Gastroesophageal sphincter (tissue), 4 donors: ENCODE measurements at regions not wholly inside any gene's neighbourhood (a gene's known extent, or its start where the extent isn't known, plus 50 kb on each side); places are given as distances from the start of the nearest gene placed in this dataset.

Experiments
- ATAC-seq: fragments of 150-250 bp; one replicate; pipeline ENCODE4 v1.9.1; 2016; ENCODE audit warnings: mild to moderate bottlenecking, moderate library complexity
- H3K27ac ChIP-seq, 4 donors: fragments of 200-600 bp; sonication (generic) in 3 of 4; 1 replicate in 3 of 4; 2 replicates in 1 of 4; pipeline ENCODE4 v1.5.1; 2016 to 2019
- H3K27me3 ChIP-seq: fragments of 200-600 bp; sonication (generic); one replicate; pipeline ENCODE4 v1.5.1; 2019
- H3K36me3 ChIP-seq, 2 donors: fragments of 200-600 bp; sonication (generic); one replicate each; pipeline ENCODE4 v1.5.1; 2019; ENCODE audit warnings: control low read depth in 1 of 2
- H3K4me1 ChIP-seq, 3 donors: fragments of 200-600 bp; sonication (generic); 1 replicate in 2 of 3; 2 replicates in 1 of 3; pipeline ENCODE4 v1.5.1; 2016 to 2019; ENCODE audit warnings: control low read depth in 2 of 3
- H3K4me3 ChIP-seq, 2 donors: fragments of 200-600 bp; sonication (generic); one replicate each; pipeline ENCODE4 v1.5.1; 2019; ENCODE audit warnings: mild to moderate bottlenecking in 1 of 2, moderate library complexity in 1 of 2
- H3K9me3 ChIP-seq, 3 donors: fragments of 200-600 bp; sonication (generic); one replicate each; pipeline ENCODE4 v1.5.1; 2017 to 2019; ENCODE audit warnings: control low read depth in 2 of 3
- CTCF ChIP-seq, 4 experiments: fragments of 200-600 bp in 2 of 4; fragments of 450-650 bp in 2 of 4; sonication (generic) in 1 of 4; IDR thresholded peaks; one replicate each; pipeline ENCODE4 v1.5.1; 2017 to 2019; ENCODE audit warnings: antibody characterized with exemption in 4 of 4, mild to moderate bottlenecking in 2 of 4, moderate library complexity in 2 of 4
- EP300 ChIP-seq: sonication (generic); formaldehyde crosslinking; IDR thresholded peaks from one replicate; pipeline ENCODE4 v1.6.1; 2017; ENCODE audit warnings: antibody characterized with exemption, mild to moderate bottlenecking
- POLR2A ChIP-seq, 2 donors: fragments of 450-650 bp; IDR thresholded peaks; one replicate each; pipeline ENCODE4 v1.6.1; 2017; ENCODE audit warnings: antibody characterized with exemption in 2 of 2, mild to moderate bottlenecking in 2 of 2, moderate library complexity in 1 of 2
- POLR2AphosphoS5 ChIP-seq: sonication (generic); formaldehyde crosslinking; IDR thresholded peaks from one replicate; pipeline ENCODE4 v1.6.1; 2017; ENCODE audit warnings: antibody characterized with exemption
- WGBS, 2 donors: methylation state at CpG; one replicate each; pipeline ENCODE4 v1.1.5; 2018; ENCODE audit warnings: low coverage in 1 of 2; 5-methylcytosine and 5-hydroxymethylcytosine counted together

- no peak for ATAC-seq
- H3K36me3 ChIP-seq, result no peaks in the 10 kb centered on the region
- H3K4me1 ChIP-seq, result no peaks in the 10 kb centered on the region
- no peak overlapping the region for H3K27ac ChIP-seq
- WGBS, 2 donors, result 100% methylated on average over 2 of the region's 2 CpGs
- H3K9me3 ChIP-seq, result no peaks in the 10 kb centered on the region
- no peak overlapping the region for H3K4me3 ChIP-seq
- no peaks in the 10 kb centered on the region for H3K27me3 ChIP-seq
- no peak for TF ChIP-seq POLR2AphosphoS5
- TF ChIP-seq POLR2A (IDR thresholded peaks at IDR 0.05), result no peak
- TF ChIP-seq EP300, result no peak
- no peak for TF ChIP-seq CTCF (IDR thresholded peaks at IDR 0.05)
These were observed 66.8 kb upstream of the ASB17 start for GRCh38 chr1:75999034-75999433.

- no peaks in the 10 kb centered on the region for H3K9me3 ChIP-seq
- no peaks in the 10 kb centered on the region for H3K27me3 ChIP-seq
- 89 to 100% methylated on average over 1 of the region's 1 CpG for WGBS, 2 donors
- no peaks in the 10 kb centered on the region for H3K36me3 ChIP-seq
- H3K4me1 ChIP-seq, result no peaks in the 10 kb centered on the region
- ATAC-seq, result no peak
- no peak overlapping the region for H3K27ac ChIP-seq
- TF ChIP-seq CTCF (IDR thresholded peaks at IDR 0.05) (no peak), POLR2A (IDR thresholded peaks at IDR 0.05) (no peak), POLR2AphosphoS5 (no peak), EP300 (no peak)
- H3K4me3 ChIP-seq, result no peak overlapping the region
These were observed 70.6 kb upstream of the ST6GALNAC3 start for GRCh38 chr1:76003946-76004345.

DNA sequence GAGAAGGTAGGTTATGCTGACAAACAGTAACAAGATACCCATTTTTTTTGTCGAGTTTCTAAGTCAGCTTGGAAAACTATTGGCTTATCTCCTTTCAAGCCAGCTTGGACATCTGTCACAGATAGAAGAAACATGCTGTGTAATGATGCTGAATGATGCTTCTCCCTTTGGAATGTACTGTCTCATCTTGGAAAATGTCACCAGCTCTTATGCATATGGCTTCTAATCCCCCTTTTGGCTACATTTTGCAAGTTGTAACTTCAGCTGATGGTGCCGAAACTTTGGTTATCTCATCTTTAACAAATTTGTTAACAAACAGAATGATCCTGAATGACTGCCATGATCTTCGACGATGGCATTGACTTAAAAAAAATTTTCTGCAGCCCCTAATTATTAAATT, 68.8 kb upstream of the ST6GALNAC3 start:
- TF ChIP-seq POLR2AphosphoS5 (no peak), EP300 (no peak), POLR2A (IDR thresholded peaks at IDR 0.05) (no peak), CTCF (IDR thresholded peaks at IDR 0.05) (no peak)
- H3K27me3 ChIP-seq, result no peaks in the 10 kb centered on the region
- H3K36me3 ChIP-seq, result no peaks in the 10 kb centered on the region
- H3K4me1 ChIP-seq, result no peaks in the 10 kb centered on the region
- ATAC-seq, result no peak
- H3K4me3 ChIP-seq, result no peak overlapping the region
- 41 to 61% methylated on average over 4 of the region's 4 CpGs for WGBS, 2 donors
- no peaks in the 10 kb centered on the region for H3K9me3 ChIP-seq
- no peak overlapping the region for H3K27ac ChIP-seq

- ATAC-seq, result no peak
- 0 to 55% methylated on average over 1 of the region's 1 CpG for WGBS, 2 donors
- no peak overlapping the region for H3K4me3 ChIP-seq
- peak; percentile 36 for TF ChIP-seq POLR2AphosphoS5
- no peak for TF ChIP-seq CTCF (IDR thresholded peaks at IDR 0.05)
- H3K9me3 ChIP-seq, result no peaks in the 10 kb centered on the region
- H3K4me1 ChIP-seq, result no peaks in the 10 kb centered on the region
- H3K36me3 ChIP-seq, result no peaks in the 10 kb centered on the region
- H3K27ac ChIP-seq, result no peak overlapping the region
- H3K27me3 ChIP-seq, result no peaks in the 10 kb centered on the region
These were observed 68.3 kb upstream of the ST6GALNAC3 start for GRCh38 chr1:76006234-76006633.

- TF ChIP-seq POLR2A (IDR thresholded peaks at IDR 0.05), result no peak
- no peak for TF ChIP-seq CTCF (IDR thresholded peaks at IDR 0.05)
- TF ChIP-seq POLR2AphosphoS5, result no peak
- no peak for TF ChIP-seq EP300
- ATAC-seq, result no peak
These were observed 63.7 kb upstream of the ST6GALNAC3 start for GRCh38 chr1:76010802-76011201.

More at GRCh38 chr1:76010802-76011201, 63.7 kb upstream of the ST6GALNAC3 start:
- Histone ChIP-seq H3K9me3 (no peaks in the 10 kb centered on the region), H3K27me3 (no peaks in the 10 kb centered on the region), H3K4me3 (no peak overlapping the region), H3K36me3 (no peaks in the 10 kb centered on the region), H3K27ac (no peak overlapping the region), H3K4me1 (no peaks in the 10 kb centered on the region)
- 84 to 94% methylated on average over 3 to 4 of the region's 4 CpGs for WGBS, 2 donors
